ENCODE measurements at regions not wholly inside any gene's neighbourhood (a gene's known extent, or its start where the extent isn't known, plus 50 kb on each side); places are given as distances from the start of the nearest gene placed in this dataset.

GRCh38 chr20:22924949-22925612 lies 110.0 kb upstream of the SSTR4 start:
- no peak overlapping the region for H4K5ac ChIP-seq (ENCODE audit: insufficient read length, low read depth, low read length)
- H2AK5ac ChIP-seq (ENCODE audit: insufficient read length, low read length) = no peak overlapping the region
- no peaks in the 10 kb centered on the region for H4K20me1 ChIP-seq (ENCODE audit: control insufficient read depth, insufficient read depth, insufficient read length)
- H2BK12ac ChIP-seq (ENCODE audit: insufficient read length, low read depth, low read length) = no peak overlapping the region
- Mint-ChIP-seq H3K4me3 (no peak overlapping the region), H3K36me3 (ENCODE audit: insufficient read depth in 1 of 3, low read depth in 3 of 3) (no peaks in the 10 kb centered on the region), H3K9me3 (no peaks in the 10 kb centered on the region), H3K4me1 (peaks cover 2 to 3% of the 10 kb centered on the region in 2 experiments; a peak in 2 of 4 replicates), H3K27me3 (ENCODE audit: low read depth) (peaks cover 12% of the 10 kb centered on the region), H3K27ac (no peak overlapping the region)
- no peaks in the 10 kb centered on the region for H3K9me3 ChIP-seq (ENCODE audit: control insufficient read depth, low read depth, low read length)
- H3K23ac ChIP-seq (ENCODE audit: insufficient read length, low read depth, low read length) = no peak overlapping the region
- no CpG with 5 or more reads among the region's 3 CpGs for WGBS (ENCODE audit: extremely low coverage, insufficient read length, low lambda C conversion rate)
- H3K9ac ChIP-seq (ENCODE audit: extremely low read depth, insufficient read length, low read length) = no peak overlapping the region
- no peaks in the 10 kb centered on the region for H3K4me1 ChIP-seq (ENCODE audit: insufficient read depth, low read length)
- H3K27me3 ChIP-seq (ENCODE audit: insufficient read depth, low read length) = no peaks in the 10 kb centered on the region
- H2BK120ac ChIP-seq (ENCODE audit: low read depth, low read length, poor library complexity, severe bottlenecking) = no peak overlapping the region
- H3K23me2 ChIP-seq (ENCODE audit: insufficient read length, low read depth, low read length, poor library complexity, severe bottlenecking) = no peaks in the 10 kb centered on the region
- no peak overlapping the region for H3K27ac ChIP-seq (ENCODE audit: insufficient read length, low read depth, low read length)
- H3K4me2 ChIP-seq (ENCODE audit: insufficient read depth, insufficient read length, low read length) = no peak overlapping the region
- no peaks in the 10 kb centered on the region for H3K79me1 ChIP-seq (ENCODE audit: insufficient read depth, low read depth, low read length, poor library complexity, severe bottlenecking)
- no peak overlapping the region for H3K56ac ChIP-seq (ENCODE audit: insufficient read length, low read depth, low read length)
- no peak overlapping the region for H4K8ac ChIP-seq (replicated peaks; ENCODE audit: insufficient read length, low read depth, low read length)
- H2BK20ac ChIP-seq (ENCODE audit: low read depth, low read length, poor library complexity, severe bottlenecking) = no peak overlapping the region
- no peak for TF ChIP-seq CTCF (conservative IDR thresholded peaks at IDR 0.05)
- H4K91ac ChIP-seq (ENCODE audit: insufficient read length, low read depth, low read length) = no peak overlapping the region
- DNase-seq = no peak
- H3T11ph ChIP-seq (ENCODE audit: low read length) = no peak overlapping the region
- no peak overlapping the region for H3K14ac ChIP-seq (ENCODE audit: insufficient read depth, low read length)
- H3K79me2 ChIP-seq (ENCODE audit: insufficient read depth, low read length) = no peaks in the 10 kb centered on the region
- no peak overlapping the region for H2BK5ac ChIP-seq (ENCODE audit: insufficient read length, low read length)
- H3K4ac ChIP-seq (ENCODE audit: low read depth, low read length) = no peak overlapping the region
- no peak overlapping the region for H3K18ac ChIP-seq (ENCODE audit: insufficient read length, low read depth, low read length)
- H2BK15ac ChIP-seq (ENCODE audit: low read depth, low read length) = no peak overlapping the region
- no peak overlapping the region for H2AFZ ChIP-seq (ENCODE audit: low read length)
